ENCODE measurements at regions not wholly inside any gene's neighbourhood (a gene's known extent, or its start where the extent isn't known, plus 50 kb on each side); places are given as distances from the start of the nearest gene placed in this dataset.

GRCh38 chr2:588074-588645 lies 89.0 kb downstream of the TMEM18 start:
- no peak overlapping the region for H3K4me3 Mint-ChIP-seq
- no peaks in the 10 kb centered on the region for H3K9me3 Mint-ChIP-seq
- no peak overlapping the region for H3K27ac Mint-ChIP-seq
- TF ChIP-seq CTCF (IDR thresholded peaks at IDR 0.05), result no peak
- peaks cover 4% of the 10 kb centered on the region for H3K27me3 Mint-ChIP-seq (ENCODE audit: low read depth, poor library complexity)
- no peak for DNase-seq
- peaks cover 33% of the 10 kb centered on the region for H3K4me1 Mint-ChIP-seq
- H3K36me3 Mint-ChIP-seq (ENCODE audit: low read depth), result no peaks in the 10 kb centered on the region

- Mint-ChIP-seq H3K4me3 (no peak overlapping the region), H3K9me3 (no peaks in the 10 kb centered on the region), H3K36me3 (ENCODE audit: low read depth) (no peaks in the 10 kb centered on the region), H3K4me1 (peaks cover 31% of the 10 kb centered on the region), H3K27ac (peak overlapping the region; percentile 71), H3K27me3 (ENCODE audit: low read depth, poor library complexity) (peaks cover 4% of the 10 kb centered on the region)
- DNase-seq, result peak; percentile 17
- TF ChIP-seq CTCF (IDR thresholded peaks at IDR 0.05), result no peak
Measured at GRCh38 chr2:587087-587960, 89.9 kb downstream of the TMEM18 start.

GRCh38 chr2:586641-587076 lies 90.5 kb downstream of the TMEM18 start:
- no peak overlapping the region for H3K4me3 Mint-ChIP-seq
- peaks cover 31% of the 10 kb centered on the region for H3K4me1 Mint-ChIP-seq
- no peaks in the 10 kb centered on the region for H3K36me3 Mint-ChIP-seq (ENCODE audit: low read depth)
- H3K27ac Mint-ChIP-seq, result peak overlapping the region; percentile 71
- no peaks in the 10 kb centered on the region for H3K9me3 Mint-ChIP-seq
- TF ChIP-seq CTCF (IDR thresholded peaks at IDR 0.05), result no peak
- peaks cover 4% of the 10 kb centered on the region for H3K27me3 Mint-ChIP-seq (ENCODE audit: low read depth, poor library complexity)
- no peak for DNase-seq

GRCh38 chr2:584863-585823 lies 92.1 kb downstream of the TMEM18 start:
- no peak overlapping the region for H3K4me3 Mint-ChIP-seq
- TF ChIP-seq CTCF (IDR thresholded peaks at IDR 0.05), result no peak
- peak overlapping the region; percentile 40 for H3K27ac Mint-ChIP-seq
- no peaks in the 10 kb centered on the region for H3K9me3 Mint-ChIP-seq
- no peaks in the 10 kb centered on the region for H3K36me3 Mint-ChIP-seq (ENCODE audit: low read depth)
- peaks cover 4% of the 10 kb centered on the region for H3K27me3 Mint-ChIP-seq (ENCODE audit: low read depth, poor library complexity)
- peaks cover 37% of the 10 kb centered on the region for H3K4me1 Mint-ChIP-seq
- no peak for DNase-seq

GRCh38 chr2:583666-584065 lies 93.5 kb downstream of the TMEM18 start:
- Mint-ChIP-seq H3K4me3 (no peak overlapping the region), H3K36me3 (ENCODE audit: low read depth) (no peaks in the 10 kb centered on the region), H3K9me3 (no peaks in the 10 kb centered on the region), H3K27ac (no peak overlapping the region), H3K4me1 (peaks cover 38% of the 10 kb centered on the region), H3K27me3 (ENCODE audit: low read depth, poor library complexity) (no peaks in the 10 kb centered on the region)
- DNase-seq, result no peak
- TF ChIP-seq CTCF (IDR thresholded peaks at IDR 0.05), result no peak

Data from nephron progenitor cell (in vitro differentiated cells).